PC-3 (cell line): ENCODE measurements at regions not wholly inside any gene's neighbourhood (a gene's known extent, or its start where the extent isn't known, plus 50 kb on each side); places are given as distances from the start of the nearest gene placed in this dataset.
"Not testable (repeated sequence)": the region's sequence is repeated elsewhere in the genome, so short reads cannot be mapped to it uniquely, and the experiment has no call there.

Experiments used
- ATAC-seq: fragments of 200-7000 bp; cut with Tn5 transposase; 2 replicates; pipeline ENCODE4 v1.9.1; 2020; ENCODE audit warnings: mild to moderate bottlenecking, moderate library complexity
- BruUV-seq: library from RNA; stranded (reverse); fragments of 400-500 nt; replicated peaks from 2 replicates; lab custom pipeline; 2021; lab: Mats Ljungman, UMichigan
- CTCF ChIA-PET: fragments of 300-600 bp; sonication (Branson Sonifier 250); formaldehyde crosslinking; loops from one replicate; lab custom pipeline; 2022; ENCODE audit warnings: antibody characterized with exemption; lab: Charles Lee
- POLR2A ChIA-PET: fragments of 300-600 bp; sonication (Branson Sonifier 250); formaldehyde crosslinking; loops from one replicate; lab custom pipeline; 2022; ENCODE audit warnings: antibody characterized with exemption; ENCODE audit not compliant: unreplicated experiment; lab: Charles Lee
- DNase-seq: peaks from one replicate; pipeline ENCODE4 v3.0.0-alpha.2; 2015
- H2AFZ ChIP-seq: fragments of 300-600 bp; sonication (generic); 2 replicates; pipeline ENCODE4 v1.6.0; 2016; ENCODE audit warnings: antibody characterized with exemption, low read length
- H3F3A ChIP-seq: fragments of 300-600 bp; sonication (generic); one replicate; pipeline ENCODE4 v1.6.0; 2017; ENCODE audit warnings: antibody characterized with exemption, low read length, control low read depth, mild to moderate bottlenecking; ENCODE audit not compliant: unreplicated experiment
- H3K27ac ChIP-seq: fragments of 300-600 bp; sonication (generic); 2 replicates; pipeline ENCODE4 v1.5.1; 2016; ENCODE audit warnings: mild to moderate bottlenecking, low read length
- H3K27me3 ChIP-seq: fragments of 300-600 bp; sonication (generic); 2 replicates; pipeline ENCODE4 v1.6.1; 2016; ENCODE audit warnings: low read length, mixed read lengths
- H3K36me3 ChIP-seq: fragments of 300-600 bp; sonication (generic); 2 replicates; pipeline ENCODE4 v1.6.1; 2016; ENCODE audit warnings: low read depth, mixed run types, low read length, mixed read lengths
- H3K4me1 ChIP-seq: fragments of 300-600 bp; sonication (generic); 2 replicates; pipeline ENCODE4 v1.5.1; 2016; ENCODE audit warnings: low read length; ENCODE audit not compliant: insufficient read depth
- H3K4me2 ChIP-seq: fragments of 300-600 bp; sonication (generic); 2 replicates; pipeline ENCODE4 v1.6.0; 2016; ENCODE audit warnings: low read length
- H3K4me3 ChIP-seq: fragments of 300-600 bp; sonication (generic); 2 replicates; pipeline ENCODE4 v1.5.1; 2016; ENCODE audit warnings: mild to moderate bottlenecking, low read length, mixed read lengths
- H3K79me2 ChIP-seq: fragments of 300-600 bp; sonication (generic); 2 replicates; pipeline ENCODE4 v1.6.1; 2017; ENCODE audit warnings: low read length, mixed read lengths
- H3K9ac ChIP-seq: fragments of 300-600 bp; sonication (generic); 2 replicates; pipeline ENCODE4 v1.6.0; 2016; ENCODE audit warnings: mild to moderate bottlenecking, low read length
- H3K9me2 ChIP-seq: fragments of 300-600 bp; sonication (generic); replicated peaks from 2 replicates; pipeline ENCODE4 v1.6.1; 2016; ENCODE audit warnings: mixed run types, low read length, mixed read lengths
- H3K9me3 ChIP-seq: fragments of 300-600 bp; sonication (generic); 2 replicates; pipeline ENCODE4 v1.6.1; 2016; ENCODE audit warnings: low read length, mixed read lengths
- H4K20me1 ChIP-seq: fragments of 300-600 bp; sonication (generic); 2 replicates; pipeline ENCODE4 v1.6.1; 2016; ENCODE audit warnings: low read length, mixed read lengths
- EZH2 ChIP-seq: fragments of 300-600 bp; sonication (generic); IDR thresholded peaks from one replicate; pipeline ENCODE4 v1.6.1; 2017; ENCODE audit warnings: antibody characterized with exemption, mild to moderate bottlenecking, low read length; ENCODE audit not compliant: unreplicated experiment
- EZH2phosphoT487 ChIP-seq: fragments of 300-600 bp; sonication (generic); IDR thresholded peaks from 2 replicates; pipeline ENCODE4 v1.6.1; 2018; ENCODE audit warnings: mild to moderate bottlenecking, antibody characterized with exemption, low read length, borderline replicate concordance
- intact Hi-C: fragments of 100-400 bp; cut with micrococcal nuclease; formaldehyde crosslinking; loops from 2 replicates; pipeline ENCODE4 v1.9.0; 2023
- TF ChIP-seq, protein P1 (sequence below): fragments of 300-600 bp; sonication (generic); conservative IDR thresholded peaks from 2 replicates; pipeline ENCODE4 v1.5.1; 2017; ENCODE audit warnings: antibody characterized with exemption, low read depth, mild to moderate bottlenecking, low read length

GRCh38 chr2:2773692-2774091 is 442.6 kb upstream of the MYT1L start:
- Histone ChIP-seq H3K9me3 (no peaks in the 10 kb centered on the region), H3K9me2 (no peaks in the 10 kb centered on the region), H3K9ac (no peak overlapping the region), H3K36me3 (no peaks in the 10 kb centered on the region), H2AFZ (no peak overlapping the region), H3F3A (no peaks in the 10 kb centered on the region), H3K79me2 (no peaks in the 10 kb centered on the region), H3K4me2 (no peak overlapping the region), H4K20me1 (no peaks in the 10 kb centered on the region), H3K4me1 (no peaks in the 10 kb centered on the region), H3K4me3 (no peak overlapping the region), H3K27ac (no peak overlapping the region), H3K27me3 (no peaks in the 10 kb centered on the region)
- ATAC-seq (no peak), DNase-seq (no peak)
- ChIA-PET CTCF (no interaction called here), POLR2A (no interaction called here)
- TF ChIP-seq EZH2phosphoT487 (no peak), EZH2 (no peak)
- TF ChIP-seq, protein P1, sequence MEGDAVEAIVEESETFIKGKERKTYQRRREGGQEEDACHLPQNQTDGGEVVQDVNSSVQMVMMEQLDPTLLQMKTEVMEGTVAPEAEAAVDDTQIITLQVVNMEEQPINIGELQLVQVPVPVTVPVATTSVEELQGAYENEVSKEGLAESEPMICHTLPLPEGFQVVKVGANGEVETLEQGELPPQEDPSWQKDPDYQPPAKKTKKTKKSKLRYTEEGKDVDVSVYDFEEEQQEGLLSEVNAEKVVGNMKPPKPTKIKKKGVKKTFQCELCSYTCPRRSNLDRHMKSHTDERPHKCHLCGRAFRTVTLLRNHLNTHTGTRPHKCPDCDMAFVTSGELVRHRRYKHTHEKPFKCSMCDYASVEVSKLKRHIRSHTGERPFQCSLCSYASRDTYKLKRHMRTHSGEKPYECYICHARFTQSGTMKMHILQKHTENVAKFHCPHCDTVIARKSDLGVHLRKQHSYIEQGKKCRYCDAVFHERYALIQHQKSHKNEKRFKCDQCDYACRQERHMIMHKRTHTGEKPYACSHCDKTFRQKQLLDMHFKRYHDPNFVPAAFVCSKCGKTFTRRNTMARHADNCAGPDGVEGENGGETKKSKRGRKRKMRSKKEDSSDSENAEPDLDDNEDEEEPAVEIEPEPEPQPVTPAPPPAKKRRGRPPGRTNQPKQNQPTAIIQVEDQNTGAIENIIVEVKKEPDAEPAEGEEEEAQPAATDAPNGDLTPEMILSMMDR = no peak
- intact Hi-C loops = no loop called here
- BruUV-seq = no TSS peak

DNA sequence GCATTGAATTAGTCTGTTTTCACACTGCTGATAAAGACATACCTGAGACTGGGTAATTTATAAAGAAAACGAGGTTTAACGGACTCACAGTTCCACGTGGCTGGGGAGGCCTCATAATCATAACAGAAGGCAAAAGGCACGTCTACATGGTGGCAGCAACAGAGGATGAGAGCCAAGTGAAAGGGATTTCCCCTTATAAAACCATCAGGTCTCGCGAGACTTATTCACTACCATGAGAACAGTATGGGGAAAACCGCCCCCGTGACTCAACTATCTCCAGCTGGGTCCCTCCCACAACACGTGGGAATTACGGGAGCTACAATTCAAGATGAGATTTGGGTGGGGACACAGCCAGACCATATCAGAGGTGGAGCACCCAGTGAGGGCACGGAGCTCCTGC is 442.0 kb upstream of the MYT1L start:
- H3K4me1 ChIP-seq, H4K20me1 ChIP-seq, H3K27me3 ChIP-seq, H3K36me3 ChIP-seq, H3K27ac ChIP-seq, H2AFZ ChIP-seq, H3K9me3 ChIP-seq, H3K9me2 ChIP-seq, intact Hi-C loops, BruUV-seq, CTCF ChIA-PET, POLR2A ChIA-PET, H3K79me2 ChIP-seq, H3F3A ChIP-seq, H3K9ac ChIP-seq, DNase-seq, H3K4me2 ChIP-seq, ATAC-seq, H3K4me3 ChIP-seq: not testable (repeated sequence)

GRCh38 chr2:2771721-2772411 is 440.8 kb upstream of the MYT1L start:
- ATAC-seq (no peak), DNase-seq (no peak)
- H3K9ac ChIP-seq = no peak overlapping the region
- H3K4me2 ChIP-seq = no peak overlapping the region
- H3K36me3 ChIP-seq = no peaks in the 10 kb centered on the region
- ChIA-PET CTCF (no interaction called here), POLR2A (no interaction called here)
- H3K9me2 ChIP-seq = no peaks in the 10 kb centered on the region
- no TSS peak for BruUV-seq
- H3F3A ChIP-seq = no peaks in the 10 kb centered on the region
- H2AFZ ChIP-seq = no peak overlapping the region
- intact Hi-C loops = no loop called here
- no peak overlapping the region for H3K27ac ChIP-seq
- H3K4me3 ChIP-seq = no peak overlapping the region
- no peaks in the 10 kb centered on the region for H3K79me2 ChIP-seq
- no peak for TF ChIP-seq EZH2phosphoT487
- TF ChIP-seq EZH2 = no peak
- TF ChIP-seq, protein P1 = no peak
- no peaks in the 10 kb centered on the region for H3K27me3 ChIP-seq
- H3K9me3 ChIP-seq = no peaks in the 10 kb centered on the region
- H4K20me1 ChIP-seq = no peaks in the 10 kb centered on the region
- H3K4me1 ChIP-seq = no peaks in the 10 kb centered on the region
